Fibroblast of skin of scalp (primary cell): ENCODE measurements at regions not wholly inside any gene's neighbourhood (a gene's known extent, or its start where the extent isn't known, plus 50 kb on each side); places are given as distances from the start of the nearest gene placed in this dataset.
"Not testable (repeated sequence)": the region's sequence is repeated elsewhere in the genome, so short reads cannot be mapped to it uniquely, and the experiment has no call there.

Source experiments
- DNase-seq: peaks from one replicate; pipeline ENCODE4 v3.0.0-alpha.2; 2013

DNA sequence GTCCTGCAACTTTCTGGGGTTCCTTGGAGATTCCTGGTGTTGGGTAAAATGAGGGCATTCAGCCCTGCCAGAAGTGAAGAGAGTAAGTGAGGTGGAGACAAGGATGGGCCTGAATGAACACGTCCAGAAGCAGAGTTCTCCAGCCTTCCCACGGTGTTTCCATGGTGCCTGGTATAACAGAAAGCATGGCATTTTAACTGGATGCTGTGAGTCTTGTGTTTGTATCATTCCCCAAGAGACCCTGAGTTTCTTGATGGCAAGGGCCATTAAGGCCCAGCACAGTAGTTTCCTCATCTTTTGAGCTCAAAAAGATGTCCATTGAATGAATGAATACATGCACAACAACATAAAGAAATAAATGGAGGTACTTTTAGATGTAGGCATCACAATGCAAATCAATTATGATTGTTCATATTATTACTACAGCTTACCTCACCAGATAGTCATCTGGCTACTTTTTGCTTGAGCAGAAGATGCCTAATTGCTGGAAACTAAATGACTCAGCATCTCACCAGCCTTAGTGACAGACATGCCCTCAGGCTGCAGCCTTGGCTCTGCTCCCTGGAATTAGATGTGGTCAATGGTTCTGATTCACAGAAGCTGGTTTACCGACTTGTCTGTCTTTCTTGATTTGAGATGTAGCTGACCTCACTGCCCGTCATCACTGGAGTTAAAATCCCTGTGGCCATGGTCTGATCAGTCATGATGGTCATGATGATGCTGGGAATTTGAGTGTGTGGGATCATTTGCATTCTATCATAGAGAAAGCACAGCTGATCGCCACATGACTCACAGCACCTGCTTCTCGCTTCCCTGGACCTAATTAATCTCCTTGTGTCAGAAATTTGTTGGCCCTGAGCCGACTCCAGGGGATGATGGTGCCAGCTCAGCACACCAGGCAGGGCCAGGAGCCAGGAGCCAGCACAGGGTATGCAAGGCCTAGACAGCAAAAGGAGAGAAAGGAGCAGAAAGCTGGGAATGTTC, 83.9 kb downstream of the CXCL12 start:
- peak; percentile 99 for DNase-seq

DNA sequence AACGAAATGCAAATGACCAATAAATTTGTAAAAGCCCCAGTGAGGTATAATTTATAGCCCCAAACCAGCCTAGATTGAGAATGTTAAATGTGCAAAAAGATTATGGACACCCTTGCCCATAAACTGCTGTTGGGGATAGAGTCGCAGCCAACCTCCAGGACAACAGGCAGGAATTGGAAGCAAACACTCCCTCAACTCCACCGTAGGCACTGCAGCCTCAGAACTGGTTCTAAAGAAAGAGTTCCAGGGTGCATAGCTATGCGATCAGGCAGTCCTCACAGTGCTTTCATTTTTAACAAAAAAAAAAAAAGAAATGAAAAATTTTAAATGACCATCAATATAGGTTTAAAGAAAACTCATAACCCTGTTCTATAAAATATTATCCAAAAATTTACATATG, 86.2 kb downstream of the CXCL12 start:
- DNase-seq: no peak

DNA sequence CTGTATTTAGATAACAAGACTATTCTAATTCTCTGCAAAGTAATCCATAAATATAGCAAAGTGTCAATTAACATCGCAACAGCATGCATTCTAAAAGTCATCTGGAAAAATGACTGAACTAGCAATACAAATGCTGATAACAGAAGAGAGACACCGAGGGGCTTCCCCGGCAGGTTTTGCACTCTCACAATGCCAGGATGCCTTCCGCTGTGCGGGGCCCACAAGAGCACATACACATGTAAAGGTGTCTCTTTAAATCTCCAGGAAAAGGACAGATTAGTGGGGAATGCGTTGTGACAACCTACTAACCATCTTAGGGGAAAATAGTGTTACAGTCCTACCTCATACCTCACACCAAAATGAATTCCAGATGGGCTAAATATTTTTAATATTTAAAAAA, 86.9 kb downstream of the CXCL12 start:
- DNase-seq: no peak

GRCh38 chr10:44295644-44296241, 89.2 kb downstream of the CXCL12 start:
- DNase-seq: peak; percentile 59

GRCh38 chr10:44294726-44295412, 90.0 kb downstream of the CXCL12 start:
- no peak for DNase-seq

- peak; percentile 31 for DNase-seq
Observed at GRCh38 chr10:44293842-44294241, 91.1 kb downstream of the CXCL12 start.

GRCh38 chr10:44293306-44293778, 91.6 kb downstream of the CXCL12 start:
- no peak for DNase-seq

DNA sequence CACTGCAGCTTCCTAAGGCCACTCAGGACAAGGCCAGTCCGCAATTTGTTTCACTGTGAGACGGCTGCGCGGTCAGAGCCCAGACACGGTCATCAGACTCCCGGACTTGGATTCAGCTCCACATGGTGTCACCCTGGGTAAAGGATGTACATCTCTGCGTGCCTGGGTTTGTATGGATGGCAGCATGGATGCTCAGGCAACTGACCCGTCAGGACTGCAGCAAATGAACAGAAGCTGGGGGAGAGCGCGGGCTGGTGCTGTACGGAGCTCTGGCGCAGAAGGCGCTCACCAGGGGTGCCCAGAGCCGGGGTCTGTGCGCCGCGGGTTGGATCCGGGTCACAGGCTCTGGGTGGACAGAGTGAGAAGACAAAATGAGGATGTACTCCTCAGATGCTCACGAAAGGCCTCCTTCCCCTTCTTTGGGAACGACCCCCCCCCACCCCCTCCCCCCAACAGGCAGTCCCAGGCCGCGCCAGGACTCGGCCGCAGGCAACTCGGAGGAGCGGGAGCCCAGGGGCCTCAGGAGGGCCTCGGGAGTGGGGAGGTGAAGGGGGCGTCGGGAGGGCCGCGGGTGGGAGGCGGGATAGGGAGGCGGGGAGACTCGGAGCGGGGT, 92.4 kb downstream of the CXCL12 start:
- DNase-seq: no peak

DNA sequence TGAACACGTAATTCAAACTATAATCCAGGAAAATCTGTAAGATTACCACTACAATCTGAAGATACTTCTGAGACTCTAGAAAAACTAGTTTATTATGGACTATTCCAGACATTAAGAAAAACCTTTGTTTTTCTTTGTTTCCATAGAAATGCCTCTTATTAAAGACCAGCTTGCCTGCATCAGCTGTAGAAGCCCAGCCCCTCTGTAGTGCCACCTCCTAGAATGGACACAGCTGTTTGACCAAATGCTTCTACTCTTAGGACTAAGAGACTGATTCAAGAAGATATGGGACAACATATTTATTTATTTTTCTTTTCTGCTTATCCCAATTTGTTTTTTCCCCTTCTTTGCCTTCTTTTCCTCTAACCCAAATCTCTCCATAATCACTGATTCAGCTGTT, 93.8 kb downstream of the CXCL12 start:
- no peak for DNase-seq

DNA sequence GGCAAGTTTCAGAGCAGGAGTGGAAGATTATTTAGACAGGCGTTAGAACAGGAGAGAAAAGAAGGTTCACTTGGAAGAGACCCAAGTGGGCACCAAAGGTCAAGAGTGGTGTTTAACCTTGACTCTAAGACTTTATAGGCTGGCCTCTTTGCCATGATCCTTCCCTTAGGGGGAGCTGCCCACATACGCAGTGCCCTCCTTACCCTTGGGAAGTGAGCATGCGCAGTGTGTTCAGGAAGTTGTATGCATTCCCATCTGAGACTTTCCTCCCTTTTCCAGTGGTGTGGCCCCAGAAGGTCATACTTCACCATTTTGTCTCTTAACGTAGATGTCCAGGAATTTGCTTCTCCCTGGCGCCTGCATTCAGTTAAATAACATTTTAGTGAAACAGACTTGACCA, 95.8 kb downstream of the CXCL12 start:
- no peak for DNase-seq

DNA sequence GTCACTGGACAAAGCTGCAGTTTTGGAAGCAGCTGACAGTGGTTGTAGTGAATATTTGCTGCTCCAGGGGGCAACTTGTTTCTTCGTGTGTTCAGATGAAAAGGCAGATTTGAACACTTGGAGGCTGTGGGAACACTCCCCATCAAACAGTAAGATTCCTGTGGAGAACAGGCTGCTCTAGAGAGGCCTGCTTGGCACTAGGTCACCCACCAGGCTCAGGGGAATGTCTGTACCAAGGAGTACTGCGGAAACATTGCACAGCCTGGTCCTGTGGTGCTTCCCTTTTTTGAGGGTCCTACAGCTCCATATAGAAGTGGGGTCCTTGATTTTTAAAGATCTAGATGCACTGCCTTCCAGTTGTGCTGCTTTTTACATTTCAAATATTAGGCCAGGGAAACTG, 97.5 kb downstream of the CXCL12 start:
- no peak for DNase-seq

GRCh38 chr10:44284198-44285084, 100.5 kb downstream of the CXCL12 start:
- DNase-seq: no peak

DNA sequence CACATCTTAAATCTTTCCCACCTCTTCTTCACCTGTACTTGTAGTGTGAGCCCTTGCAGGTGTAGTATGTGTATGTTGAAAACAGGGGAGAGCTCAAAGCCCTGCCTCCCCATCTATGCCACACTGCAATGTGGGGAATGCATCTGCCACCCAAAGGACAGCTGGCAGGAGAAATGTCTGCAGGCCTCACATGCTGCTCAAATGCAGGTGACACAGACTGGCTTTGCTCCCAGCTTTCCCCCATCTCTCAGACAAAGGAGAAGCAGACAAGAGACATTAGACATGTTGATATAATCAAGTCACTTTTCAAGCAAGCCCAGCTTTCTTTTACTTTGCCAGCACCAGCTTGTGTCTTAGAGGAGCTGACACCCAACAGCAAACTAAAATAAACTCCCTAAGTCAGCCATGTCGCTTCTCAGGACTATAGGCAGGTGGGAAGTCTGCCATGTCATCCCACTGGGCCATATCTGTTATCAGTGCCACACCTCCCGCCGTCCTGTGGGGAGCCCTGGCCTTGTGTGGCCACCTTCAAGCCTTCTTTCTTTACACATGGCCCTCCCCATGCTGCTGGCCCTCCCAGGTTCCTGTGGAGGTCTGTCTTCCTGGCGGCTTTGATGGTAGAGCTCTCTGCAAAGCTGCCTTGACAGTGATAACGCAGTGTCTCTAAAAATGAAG, 102.1 kb downstream of the CXCL12 start:
- DNase-seq: no peak

DNA sequence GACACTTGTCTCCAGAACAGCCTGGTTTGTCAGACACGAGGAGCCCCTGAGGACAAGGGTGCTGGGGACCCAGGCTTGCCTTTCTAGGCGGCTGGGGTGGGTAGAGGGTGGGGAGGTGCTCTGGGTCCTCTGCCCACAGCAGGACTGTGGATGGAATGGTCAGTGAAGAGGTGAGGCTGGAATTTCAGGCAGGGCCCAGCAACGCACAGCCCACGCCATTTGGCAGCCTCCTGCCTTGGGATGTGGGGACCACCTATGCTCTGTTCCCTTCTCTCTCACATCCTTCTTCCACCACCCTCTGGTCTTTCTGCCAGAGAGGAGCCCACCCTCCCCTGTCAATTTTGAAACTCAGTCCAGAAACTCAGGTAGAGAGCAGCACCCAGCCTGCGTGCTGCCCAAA, 103.2 kb downstream of the CXCL12 start:
- no peak for DNase-seq

GRCh38 chr10:44281089-44281613, 103.7 kb downstream of the CXCL12 start:
- no peak for DNase-seq

DNA sequence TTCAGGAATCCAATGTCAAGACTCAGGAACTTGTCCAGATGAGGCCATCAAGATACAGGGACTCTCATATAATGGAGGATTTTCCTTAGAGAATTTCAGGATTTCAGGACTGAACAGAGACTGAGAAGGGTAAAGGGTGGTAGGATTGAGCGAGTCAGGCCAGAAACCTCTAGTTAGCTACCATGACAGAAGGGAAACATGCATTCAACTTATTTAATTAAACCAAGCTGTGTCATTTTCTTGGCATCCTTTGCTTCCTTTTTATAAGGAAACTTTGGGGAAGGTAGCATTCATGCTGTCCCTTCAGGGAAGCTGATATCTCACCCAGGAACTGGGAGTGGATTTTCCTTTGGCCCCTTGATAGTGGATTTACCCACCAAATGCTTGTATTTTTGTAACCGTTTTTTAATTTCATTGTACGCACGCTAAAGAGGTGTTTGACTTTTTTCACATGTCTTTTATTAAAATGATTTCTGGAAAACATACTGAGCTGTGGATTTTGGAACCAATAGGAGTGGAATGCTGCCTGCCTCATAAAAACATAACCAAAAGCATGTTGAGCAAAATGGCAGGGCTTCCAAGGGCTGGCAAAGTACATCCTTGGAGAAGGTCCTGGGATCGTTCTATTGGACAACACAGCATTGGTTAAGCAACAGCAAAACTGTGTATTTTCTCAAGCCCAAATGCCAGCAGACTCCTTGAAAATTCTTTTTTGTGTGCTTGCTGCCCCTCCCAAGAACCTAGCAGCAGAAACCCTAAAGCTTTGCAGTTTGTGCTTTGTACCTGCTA, 104.5 kb downstream of the CXCL12 start:
- DNase-seq: peak; percentile 25

DNA sequence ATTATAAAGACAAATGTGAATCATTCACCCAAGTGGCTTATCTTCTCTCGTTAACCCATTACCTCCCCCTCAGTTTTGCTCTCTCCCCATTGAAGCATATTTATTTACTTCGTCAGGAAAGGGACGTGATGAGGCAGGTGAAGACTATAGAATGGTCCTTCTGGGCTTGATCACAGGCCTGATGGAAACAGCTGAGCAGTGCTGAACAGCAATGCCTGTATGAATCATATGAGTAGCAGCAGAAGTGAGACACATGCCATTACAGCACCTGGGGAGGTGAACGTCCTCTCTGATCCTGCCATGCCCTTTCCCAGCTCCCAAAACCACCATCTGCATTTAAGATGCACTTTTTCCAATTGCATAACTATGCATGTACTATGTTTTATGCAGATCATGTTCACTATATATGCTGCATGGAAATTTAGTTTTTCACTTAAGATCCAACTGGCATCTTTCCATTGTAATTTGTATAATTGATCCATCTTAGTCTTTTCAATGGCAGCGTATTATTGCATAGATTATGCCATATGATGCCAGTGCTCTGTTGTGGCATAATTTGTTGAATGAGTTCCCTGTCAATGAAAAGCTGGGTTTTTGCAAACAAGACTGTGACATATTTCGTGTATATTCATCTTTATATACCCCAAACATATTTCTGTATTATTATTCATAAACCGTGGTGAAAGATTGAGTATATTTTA, 105.3 kb downstream of the CXCL12 start:
- no peak for DNase-seq

- DNase-seq: no peak
Observed at GRCh38 chr10:44278837-44279324, 106.0 kb downstream of the CXCL12 start.

DNA sequence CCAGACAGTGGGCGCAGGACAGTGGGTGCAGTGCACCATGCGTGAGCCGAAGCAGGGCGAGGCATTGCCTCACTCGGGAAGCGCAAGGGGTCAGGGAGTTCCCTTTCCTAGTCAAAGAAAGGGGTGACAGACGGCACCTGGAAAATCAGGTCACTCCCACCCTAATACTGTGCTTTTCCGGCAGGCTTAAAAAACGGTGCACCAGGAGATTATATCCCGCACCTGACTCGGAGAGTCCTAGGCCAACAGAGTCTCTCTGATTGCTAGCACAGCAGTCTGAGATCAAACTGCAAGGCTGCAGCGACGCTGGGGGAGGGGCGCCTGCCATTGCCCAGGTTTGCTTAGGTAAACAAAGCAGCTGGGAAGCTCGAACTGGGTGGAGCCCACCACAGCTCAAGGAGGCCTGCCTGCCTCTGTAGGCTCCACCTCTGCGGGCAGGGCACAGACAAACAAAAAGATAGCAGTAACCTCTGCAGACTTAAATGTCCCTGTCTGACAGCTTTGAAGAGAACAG, 116.4 kb downstream of the CXCL12 start:
- not testable (repeated sequence) for DNase-seq
